BE2C (cell line): ENCODE measurements at regions not wholly inside any gene's neighbourhood (a gene's known extent, or its start where the extent isn't known, plus 50 kb on each side); places are given as distances from the start of the nearest gene placed in this dataset.

ENCODE experiments used
- DNase-seq: peaks from one replicate; pipeline ENCODE4 v3.0.0-alpha.2; 2020
- H3K27me3 ChIP-seq: fragments of 250-450 bp; sonication (Bioruptor Pico); 2 replicates; pipeline ENCODE4 v1.5.1; 2020; ENCODE audit warnings: mild to moderate bottlenecking
- H3K36me3 ChIP-seq: fragments of 250-450 bp; sonication (Bioruptor Pico); 2 replicates; pipeline ENCODE4 v1.5.1; 2020; ENCODE audit warnings: mild to moderate bottlenecking
- H3K4me1 ChIP-seq: fragments of 250-450 bp; sonication (Bioruptor Pico); 2 replicates; pipeline ENCODE4 v1.5.1; 2020
- H3K4me3 ChIP-seq: 2 replicates; pipeline ENCODE4 v1.5.1; 2011; ENCODE audit warnings: low read depth, low read length
- H3K9me3 ChIP-seq: fragments of 250-450 bp; sonication (Bioruptor Pico); 2 replicates; pipeline ENCODE4 v1.5.1; 2020
- TF ChIP-seq, protein P1 (sequence below): IDR thresholded peaks from 2 replicates; pipeline ENCODE4 v1.5.1; 2012; ENCODE audit warnings: mild to moderate bottlenecking, low read depth, low read length

DNA sequence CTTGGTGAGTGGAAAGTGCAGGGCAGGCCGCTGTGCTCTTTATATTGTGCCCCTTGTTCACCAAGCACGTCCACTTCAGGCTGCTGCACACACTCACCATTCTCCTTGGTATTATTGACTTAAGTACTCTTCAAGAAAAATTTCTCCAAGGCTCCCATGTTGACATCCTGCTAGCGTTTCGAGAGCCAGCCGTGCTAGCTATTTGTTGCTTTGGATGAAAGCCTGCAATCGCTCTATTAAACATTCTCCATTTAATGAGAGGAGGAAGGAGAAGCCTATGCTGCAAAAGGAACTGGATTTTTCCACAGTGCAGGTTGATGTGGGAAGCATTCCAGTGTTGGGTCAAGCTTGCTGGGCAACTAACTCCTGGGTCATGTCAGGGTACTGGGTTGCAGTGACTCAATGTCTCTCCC, 113.5 kb downstream of the CD83 start:
- DNase-seq, result no peak
- Histone ChIP-seq H3K9me3 (no peaks in the 10 kb centered on the region; the same call in 1 of the 2 replicates), H3K36me3 (no peaks in the 10 kb centered on the region), H3K4me3 (no peak overlapping the region), H3K27me3 (no peaks in the 10 kb centered on the region), H3K4me1 (no peaks in the 10 kb centered on the region)
- TF ChIP-seq, protein P1, sequence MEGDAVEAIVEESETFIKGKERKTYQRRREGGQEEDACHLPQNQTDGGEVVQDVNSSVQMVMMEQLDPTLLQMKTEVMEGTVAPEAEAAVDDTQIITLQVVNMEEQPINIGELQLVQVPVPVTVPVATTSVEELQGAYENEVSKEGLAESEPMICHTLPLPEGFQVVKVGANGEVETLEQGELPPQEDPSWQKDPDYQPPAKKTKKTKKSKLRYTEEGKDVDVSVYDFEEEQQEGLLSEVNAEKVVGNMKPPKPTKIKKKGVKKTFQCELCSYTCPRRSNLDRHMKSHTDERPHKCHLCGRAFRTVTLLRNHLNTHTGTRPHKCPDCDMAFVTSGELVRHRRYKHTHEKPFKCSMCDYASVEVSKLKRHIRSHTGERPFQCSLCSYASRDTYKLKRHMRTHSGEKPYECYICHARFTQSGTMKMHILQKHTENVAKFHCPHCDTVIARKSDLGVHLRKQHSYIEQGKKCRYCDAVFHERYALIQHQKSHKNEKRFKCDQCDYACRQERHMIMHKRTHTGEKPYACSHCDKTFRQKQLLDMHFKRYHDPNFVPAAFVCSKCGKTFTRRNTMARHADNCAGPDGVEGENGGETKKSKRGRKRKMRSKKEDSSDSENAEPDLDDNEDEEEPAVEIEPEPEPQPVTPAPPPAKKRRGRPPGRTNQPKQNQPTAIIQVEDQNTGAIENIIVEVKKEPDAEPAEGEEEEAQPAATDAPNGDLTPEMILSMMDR, result no peak

- H3K4me1 ChIP-seq, result no peaks in the 10 kb centered on the region
- TF ChIP-seq, protein P1, result no peak
- H3K9me3 ChIP-seq, result no peaks in the 10 kb centered on the region
- H3K36me3 ChIP-seq, result no peaks in the 10 kb centered on the region
- H3K4me3 ChIP-seq, result no peak overlapping the region
- H3K27me3 ChIP-seq, result no peaks in the 10 kb centered on the region
- no peak for DNase-seq
These were observed 114.1 kb downstream of the CD83 start for GRCh38 chr6:14231501-14232280.

DNA sequence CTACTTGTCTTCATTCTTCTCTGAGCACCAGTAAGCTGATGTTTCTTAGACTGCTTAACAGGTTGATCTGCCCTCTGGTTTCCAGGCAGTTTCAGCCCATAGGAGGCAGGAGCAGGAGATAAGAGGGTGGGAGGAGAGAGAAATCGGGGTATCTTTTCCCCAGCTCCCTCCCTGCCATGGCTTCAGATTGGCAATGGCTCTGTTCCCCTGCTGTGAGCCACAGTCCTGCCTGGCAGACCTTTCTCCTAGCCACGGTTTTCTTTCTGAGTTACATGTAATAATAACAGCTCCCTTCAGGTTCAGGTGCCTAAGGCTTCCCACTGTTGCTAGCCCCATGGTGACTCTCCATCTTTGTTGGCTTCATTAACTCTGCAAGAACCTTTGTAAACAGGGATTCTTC, 115.3 kb downstream of the CD83 start:
- no peak for DNase-seq
- TF ChIP-seq, protein P1, result no peak
- no peaks in the 10 kb centered on the region for H3K4me1 ChIP-seq
- no peaks in the 10 kb centered on the region for H3K27me3 ChIP-seq
- H3K36me3 ChIP-seq, result no peaks in the 10 kb centered on the region
- no peak overlapping the region for H3K4me3 ChIP-seq
- no peaks in the 10 kb centered on the region for H3K9me3 ChIP-seq

DNA sequence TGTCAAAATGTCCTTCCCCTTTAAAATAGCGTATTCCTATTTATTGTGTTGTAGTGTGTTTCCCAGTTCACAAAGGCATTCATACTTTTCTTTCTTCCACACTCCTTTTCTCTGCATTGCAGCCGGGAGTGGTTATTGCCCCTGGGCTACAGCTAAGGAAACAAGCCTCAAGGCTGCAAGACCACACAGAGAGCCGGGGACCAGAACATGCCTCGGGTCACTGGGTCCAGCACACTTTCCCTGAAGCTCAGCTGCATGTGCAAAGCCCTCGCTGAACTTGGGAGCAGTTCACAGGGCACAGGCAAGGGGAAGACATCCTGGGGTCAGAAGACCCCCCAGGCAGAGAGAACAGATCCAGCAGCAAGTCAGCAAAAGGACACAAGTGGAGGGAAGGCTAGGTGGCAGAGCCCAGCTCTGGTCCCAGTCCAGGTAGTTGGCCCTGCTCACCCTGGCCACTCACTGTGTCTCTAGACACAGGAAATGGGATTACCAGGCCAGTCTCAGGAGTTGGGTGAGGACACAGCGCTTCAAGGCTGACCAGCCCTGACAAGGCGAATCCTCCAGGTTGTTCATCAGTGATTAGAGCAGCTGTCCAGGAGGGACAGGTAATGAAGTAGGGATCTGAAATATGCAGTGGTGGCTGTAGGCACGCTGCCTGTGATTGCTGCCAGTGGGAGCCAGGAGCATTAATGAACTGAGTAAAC, 118.2 kb downstream of the CD83 start:
- Histone ChIP-seq H3K27me3 (no peaks in the 10 kb centered on the region), H3K36me3 (no peaks in the 10 kb centered on the region), H3K4me1 (no peaks in the 10 kb centered on the region), H3K9me3 (no peaks in the 10 kb centered on the region), H3K4me3 (no peak overlapping the region)
- DNase-seq, result no peak
- TF ChIP-seq, protein P1, result no peak

DNA sequence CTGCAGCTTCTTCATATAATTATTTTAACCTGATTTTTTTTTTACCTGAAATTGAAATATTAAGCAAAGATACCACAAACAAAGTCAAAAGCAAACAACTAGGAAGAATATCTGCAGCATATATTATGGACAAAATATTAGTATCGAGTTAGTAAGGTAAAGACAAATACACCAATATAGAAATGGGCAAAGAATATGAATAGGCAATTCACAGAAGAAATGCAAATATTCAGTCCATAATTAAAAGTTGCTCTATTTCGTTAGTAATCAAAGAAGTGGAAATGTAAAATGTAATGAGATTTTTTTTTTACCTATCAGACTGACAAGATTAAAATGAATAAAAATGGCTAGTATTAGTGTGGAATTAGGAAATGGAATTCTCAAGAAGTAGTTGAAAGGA, 121.5 kb downstream of the CD83 start:
- TF ChIP-seq, protein P1, result no peak
- Histone ChIP-seq H3K27me3 (no peaks in the 10 kb centered on the region), H3K36me3 (no peaks in the 10 kb centered on the region), H3K4me1 (no peaks in the 10 kb centered on the region), H3K4me3 (no peak overlapping the region), H3K9me3 (no peaks in the 10 kb centered on the region)
- DNase-seq, result no peak
